Thoracic aorta (tissue), 2 donors: ENCODE measurements at regions not wholly inside any gene's neighbourhood (a gene's known extent, or its start where the extent isn't known, plus 50 kb on each side); places are given as distances from the start of the nearest gene placed in this dataset.
"Not testable (repeated sequence)": the region's sequence is repeated elsewhere in the genome, so short reads cannot be mapped to it uniquely, and the experiment has no call there.

Source experiments
- ATAC-seq: fragments of 150-250 bp; one replicate; pipeline ENCODE4 v1.8.0; 2017; ENCODE audit warnings: low read depth; ENCODE audit not compliant: insufficient number of reproducible peaks, low FRiP score
- DNase-seq: peaks from one replicate; pipeline ENCODE4 v3.0.0-alpha.2; 2020; ENCODE audit warnings: low spot score
- H3K27ac ChIP-seq, 2 donors: fragments of 200-600 bp; sonication (generic); 1 replicate in 1 of 2; 2 replicates in 1 of 2; pipeline ENCODE4 v1.5.1; 2016; ENCODE audit warnings: mild to moderate bottlenecking in 2 of 2, moderate library complexity in 2 of 2
- H3K27me3 ChIP-seq: fragments of 200-600 bp; sonication (generic); replicated peaks from 2 replicates; pipeline ENCODE4 v1.6.0; 2016; ENCODE audit warnings: mild to moderate bottlenecking; ENCODE audit not compliant: insufficient read depth
- H3K36me3 ChIP-seq: fragments of 200-600 bp; sonication (generic); one replicate; pipeline ENCODE4 v1.5.1; 2016
- H3K4me1 ChIP-seq, 2 donors: fragments of 200-600 bp; sonication (generic); 1 replicate in 1 of 2; 2 replicates in 1 of 2; pipeline versions ENCODE4 v1.5.1 to v1.6.0; 2016; ENCODE audit warnings: low read depth in 2 of 2, mild to moderate bottlenecking in 1 of 2; ENCODE audit not compliant: control insufficient read depth in 1 of 2
- H3K4me3 ChIP-seq: fragments of 200-600 bp; sonication (generic); 2 replicates; pipeline ENCODE4 v1.5.1; 2016; ENCODE audit warnings: mild to moderate bottlenecking
- H3K9me3 ChIP-seq: fragments of 200-600 bp; sonication (generic); 2 replicates; pipeline ENCODE4 v1.5.1; 2016
- TF ChIP-seq, protein P1 (sequence below): fragments of 200-600 bp; sonication (generic); IDR thresholded peaks from one replicate; pipeline ENCODE4 v1.5.1; 2019; ENCODE audit warnings: antibody characterized with exemption

DNA sequence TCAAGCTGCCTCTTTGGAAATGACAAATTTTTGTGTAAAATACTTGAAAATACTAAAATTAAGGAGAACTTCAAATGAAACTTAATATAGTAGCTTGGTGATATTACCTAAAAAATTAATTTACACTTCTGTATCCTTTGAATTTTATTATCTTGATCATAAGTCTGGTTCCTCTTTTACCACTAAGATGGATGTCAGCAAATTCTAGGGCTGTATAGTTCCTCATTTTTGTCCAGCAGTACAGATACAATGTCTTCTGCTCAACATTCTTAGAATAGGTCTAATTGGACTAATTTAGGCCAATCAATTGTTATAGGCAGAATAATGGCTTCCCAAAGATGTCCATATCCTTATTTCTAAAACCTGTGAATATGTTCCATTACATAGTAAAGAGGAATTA lies 1298.0 kb upstream of the RAG2 start:
- no peaks in the 10 kb centered on the region for H3K4me1 ChIP-seq
- H3K27ac ChIP-seq: no peak overlapping the region
- no peaks in the 10 kb centered on the region for H3K36me3 ChIP-seq
- no peak overlapping the region for H3K4me3 ChIP-seq
- TF ChIP-seq, protein P1, sequence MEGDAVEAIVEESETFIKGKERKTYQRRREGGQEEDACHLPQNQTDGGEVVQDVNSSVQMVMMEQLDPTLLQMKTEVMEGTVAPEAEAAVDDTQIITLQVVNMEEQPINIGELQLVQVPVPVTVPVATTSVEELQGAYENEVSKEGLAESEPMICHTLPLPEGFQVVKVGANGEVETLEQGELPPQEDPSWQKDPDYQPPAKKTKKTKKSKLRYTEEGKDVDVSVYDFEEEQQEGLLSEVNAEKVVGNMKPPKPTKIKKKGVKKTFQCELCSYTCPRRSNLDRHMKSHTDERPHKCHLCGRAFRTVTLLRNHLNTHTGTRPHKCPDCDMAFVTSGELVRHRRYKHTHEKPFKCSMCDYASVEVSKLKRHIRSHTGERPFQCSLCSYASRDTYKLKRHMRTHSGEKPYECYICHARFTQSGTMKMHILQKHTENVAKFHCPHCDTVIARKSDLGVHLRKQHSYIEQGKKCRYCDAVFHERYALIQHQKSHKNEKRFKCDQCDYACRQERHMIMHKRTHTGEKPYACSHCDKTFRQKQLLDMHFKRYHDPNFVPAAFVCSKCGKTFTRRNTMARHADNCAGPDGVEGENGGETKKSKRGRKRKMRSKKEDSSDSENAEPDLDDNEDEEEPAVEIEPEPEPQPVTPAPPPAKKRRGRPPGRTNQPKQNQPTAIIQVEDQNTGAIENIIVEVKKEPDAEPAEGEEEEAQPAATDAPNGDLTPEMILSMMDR: no peak
- ATAC-seq (no peak), DNase-seq (no peak)
- H3K9me3 ChIP-seq: no peaks in the 10 kb centered on the region
- no peaks in the 10 kb centered on the region for H3K27me3 ChIP-seq

DNA sequence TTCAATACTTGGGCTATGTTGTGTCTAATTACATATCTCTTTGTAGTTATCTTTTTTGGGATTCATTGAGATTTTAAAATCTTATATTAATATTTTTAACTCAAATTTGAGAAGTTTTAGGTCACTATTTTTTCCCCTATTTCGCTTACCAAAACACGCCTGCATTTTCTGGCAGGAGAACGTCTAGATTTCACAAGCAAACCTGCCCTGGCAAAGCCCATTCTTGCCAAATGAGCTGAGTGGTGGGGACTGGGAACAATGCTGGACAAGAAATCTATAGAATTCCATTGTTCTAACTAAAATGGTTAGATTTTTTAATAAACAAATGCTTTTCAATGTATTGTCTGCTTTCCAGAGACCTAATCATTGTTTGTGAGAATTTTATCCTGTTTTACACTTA lies 1283.7 kb upstream of the RAG2 start:
- H3K4me3 ChIP-seq: no peak overlapping the region
- H3K36me3 ChIP-seq: no peaks in the 10 kb centered on the region
- no peaks in the 10 kb centered on the region for H3K27me3 ChIP-seq
- H3K4me1 ChIP-seq: no peaks in the 10 kb centered on the region
- no peaks in the 10 kb centered on the region for H3K9me3 ChIP-seq
- DNase-seq (no peak), ATAC-seq (no peak)
- H3K27ac ChIP-seq: no peak overlapping the region
- TF ChIP-seq, protein P1: no peak

DNA sequence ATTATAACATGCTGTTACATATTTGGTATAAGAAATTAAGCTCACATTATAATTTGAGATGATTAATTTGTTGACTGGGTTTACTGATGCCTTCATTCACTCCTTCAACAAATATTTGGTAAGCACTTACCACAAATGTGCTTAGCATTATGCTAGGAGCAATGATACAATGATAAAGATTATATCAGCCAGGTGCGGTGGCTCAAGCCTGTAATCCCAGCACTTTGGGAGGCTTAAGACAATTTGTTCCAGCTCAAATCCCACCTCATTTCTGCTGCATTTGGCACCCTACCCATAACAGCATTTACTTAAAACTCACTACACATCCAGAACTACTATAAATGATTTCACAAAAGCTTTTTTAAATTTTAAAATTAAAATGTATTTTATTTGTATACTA lies 1263.6 kb upstream of the RAG2 start:
- Histone ChIP-seq H3K27ac (no peak overlapping the region), H3K9me3 (no peaks in the 10 kb centered on the region), H3K4me1 (no peaks in the 10 kb centered on the region), H3K4me3 (no peak overlapping the region), H3K36me3 (no peaks in the 10 kb centered on the region), H3K27me3 (no peaks in the 10 kb centered on the region)
- DNase-seq: no peak
- TF ChIP-seq, protein P1: no peak
- no peak for ATAC-seq

DNA sequence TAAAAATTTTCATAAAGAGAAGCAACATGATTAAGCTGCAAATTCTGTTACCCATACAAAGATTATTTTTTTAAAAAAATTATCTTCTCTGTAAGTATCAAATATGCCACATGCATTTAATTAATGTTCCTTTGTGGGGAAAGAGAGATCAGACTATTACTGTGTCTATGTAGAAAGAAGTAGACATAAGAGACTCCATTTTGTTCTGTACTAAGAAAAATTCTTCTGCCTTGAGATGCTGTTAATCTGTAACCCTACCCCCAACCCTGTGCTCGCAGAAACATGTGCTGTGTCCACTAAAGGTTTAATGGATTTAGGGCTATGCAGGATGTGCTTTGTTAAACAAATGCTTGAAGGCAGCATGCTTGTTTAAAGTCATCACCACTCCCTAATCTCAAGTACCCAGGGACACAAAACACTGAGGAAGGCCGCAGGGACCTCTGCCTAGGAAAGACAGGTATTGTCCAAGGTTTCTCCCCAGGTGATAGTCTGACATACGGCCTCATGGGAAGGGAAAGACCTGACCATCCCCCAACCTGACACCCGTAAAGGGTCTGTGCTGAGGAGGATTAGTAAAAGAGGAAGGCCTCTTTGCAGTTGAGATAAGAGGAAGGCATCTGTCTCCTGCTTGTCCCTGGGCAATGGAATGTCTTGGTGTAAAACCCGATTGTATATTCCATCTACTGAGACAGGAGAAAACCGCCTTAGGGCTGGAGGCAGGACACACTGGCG lies 1260.9 kb upstream of the RAG2 start:
- H3K4me3 ChIP-seq, H3K36me3 ChIP-seq, DNase-seq, ATAC-seq, H3K9me3 ChIP-seq, H3K27me3 ChIP-seq, H3K4me1 ChIP-seq, H3K27ac ChIP-seq: not testable (repeated sequence)

DNA sequence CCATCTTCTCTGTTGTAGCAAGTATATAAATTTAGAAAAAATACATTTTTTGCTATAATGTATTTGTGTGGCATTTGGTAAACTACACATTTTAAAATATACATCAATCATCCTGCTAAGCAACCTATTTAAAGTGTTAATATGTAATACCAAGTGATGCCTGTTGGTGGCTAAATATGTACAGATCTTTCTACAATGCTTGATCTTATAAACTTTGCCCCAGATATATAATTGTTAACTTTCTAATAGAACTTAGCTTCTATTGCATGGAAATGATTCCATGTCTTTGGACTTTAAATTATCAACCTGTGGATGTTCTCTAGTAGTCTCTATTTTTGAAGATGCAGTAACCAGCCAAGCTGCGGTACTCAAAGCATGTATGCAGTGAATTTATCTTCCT lies 1260.4 kb upstream of the RAG2 start:
- no peaks in the 10 kb centered on the region for H3K36me3 ChIP-seq
- no peaks in the 10 kb centered on the region for H3K9me3 ChIP-seq
- no peak overlapping the region for H3K27ac ChIP-seq
- H3K4me1 ChIP-seq: no peaks in the 10 kb centered on the region
- DNase-seq (no peak), ATAC-seq (no peak)
- H3K4me3 ChIP-seq: no peak overlapping the region
- TF ChIP-seq, protein P1: no peak
- H3K27me3 ChIP-seq: no peaks in the 10 kb centered on the region

DNA sequence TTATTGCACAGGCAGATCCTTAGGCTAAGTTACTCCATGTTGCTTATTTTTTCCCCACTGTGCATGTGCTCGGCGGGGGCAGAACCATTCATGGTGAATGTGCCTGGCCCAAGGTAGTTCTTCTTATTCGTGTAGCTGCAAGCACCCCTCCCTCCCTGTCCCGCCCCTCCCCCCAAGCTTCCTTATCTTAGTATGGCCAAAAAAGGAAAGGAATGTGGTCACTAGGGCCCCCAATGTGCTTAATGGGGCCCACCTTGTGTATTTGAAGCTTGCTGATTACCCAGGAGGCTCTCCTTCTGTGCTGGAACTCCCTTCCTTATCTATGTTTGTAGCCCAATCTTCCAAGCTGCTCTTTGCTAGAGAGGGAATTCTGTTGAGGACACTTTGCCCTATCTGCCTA lies 1259.7 kb upstream of the RAG2 start:
- H3K4me1 ChIP-seq: no peaks in the 10 kb centered on the region
- H3K4me3 ChIP-seq: no peak overlapping the region
- TF ChIP-seq, protein P1: no peak
- no peaks in the 10 kb centered on the region for H3K36me3 ChIP-seq
- DNase-seq (no peak), ATAC-seq (no peak)
- no peaks in the 10 kb centered on the region for H3K9me3 ChIP-seq
- no peaks in the 10 kb centered on the region for H3K27me3 ChIP-seq
- H3K27ac ChIP-seq: no peak overlapping the region
